CD4-positive, alpha-beta T cell (primary cell): ENCODE measurements at regions not wholly inside any gene's neighbourhood (a gene's known extent, or its start where the extent isn't known, plus 50 kb on each side); places are given as distances from the start of the nearest gene placed in this dataset.

Experiments used
- ATAC-seq: fragments of 200-7000 bp; cut with Tn5 transposase; one replicate; pipeline ENCODE4 v1.10.0; 2022; ENCODE audit warnings: mild to moderate bottlenecking; ENCODE audit not compliant: poor library complexity
- CTCF ChIA-PET: fragments of 350-600 bp; sonication (Branson Sonifier 250); formaldehyde crosslinking; loops from one replicate; lab custom pipeline; 2021; ENCODE audit warnings: antibody characterized with exemption, inconsistent platforms; lab: Charles Lee
- POLR2A ChIA-PET: fragments of 350-600 bp; sonication (Branson Sonifier 250); formaldehyde crosslinking; loops from one replicate; lab custom pipeline; 2021; ENCODE audit warnings: antibody characterized with exemption, inconsistent platforms; lab: Charles Lee
- DNase-seq, 14 experiments: peaks; one replicate each; pipeline ENCODE4 v3.0.0-alpha.2; 2013 to 2020; ENCODE audit warnings: mixed read lengths in 2 of 14
- H3K27ac ChIP-seq, 2 donors: one replicate each; pipeline versions ENCODE4 v1.5.1 to v1.7.0; 2013; ENCODE audit warnings: low read length in 2 of 2, low read depth in 1 of 2, mild to moderate bottlenecking in 1 of 2
- H3K27me3 ChIP-seq, 2 experiments: 1 replicate in 1 of 2; 2 replicates in 1 of 2; pipeline versions ENCODE4 v1.6.1 to v1.7.0; 2013; ENCODE audit warnings: low read length in 2 of 2, control low read depth in 1 of 2, mild to moderate bottlenecking in 1 of 2, moderate library complexity in 1 of 2; ENCODE audit not compliant: insufficient read depth in 2 of 2, control insufficient read depth in 1 of 2
- H3K36me3 ChIP-seq: one replicate; pipeline ENCODE4 v1.6.1; 2013; ENCODE audit warnings: low read length, control low read depth; ENCODE audit not compliant: insufficient read depth
- H3K4me1 ChIP-seq: one replicate; pipeline ENCODE4 v1.6.1; 2013; ENCODE audit warnings: low read length, control low read depth; ENCODE audit not compliant: insufficient read depth
- H3K4me3 ChIP-seq: one replicate; pipeline ENCODE4 v1.5.1; 2013; ENCODE audit warnings: mild to moderate bottlenecking, low read length, moderate library complexity
- H3K9me3 ChIP-seq, 2 experiments: 1 replicate in 1 of 2; 2 replicates in 1 of 2; pipeline versions ENCODE4 v1.6.1 to v1.7.0; 2013; ENCODE audit warnings: low read length in 2 of 2, mild to moderate bottlenecking in 2 of 2, control low read depth in 1 of 2, moderate library complexity in 1 of 2; ENCODE audit not compliant: control insufficient read depth in 1 of 2, insufficient read depth in 1 of 2
- H3K27ac Mint-ChIP-seq: one replicate; pipeline ENCODE4 v1.8.0; 2020; ENCODE audit warnings: mixed read lengths
- H3K27me3 Mint-ChIP-seq: one replicate; pipeline ENCODE4 v1.8.0; 2021; ENCODE audit warnings: mixed read lengths
- H3K36me3 Mint-ChIP-seq: one replicate; pipeline ENCODE4 v1.8.0; 2021; ENCODE audit warnings: low read depth, mixed read lengths
- H3K4me1 Mint-ChIP-seq: one replicate; pipeline ENCODE4 v1.8.0; 2021; ENCODE audit warnings: low read depth, mixed read lengths
- H3K4me3 Mint-ChIP-seq: one replicate; pipeline ENCODE4 v1.8.0; 2020; ENCODE audit warnings: mild to moderate bottlenecking, mixed read lengths
- H3K9me3 Mint-ChIP-seq: one replicate; pipeline ENCODE4 v1.8.0; 2020; ENCODE audit warnings: mixed read lengths
- CTCF ChIP-seq: fragments of 200-600 bp; IDR thresholded peaks from one replicate; pipeline ENCODE4 v1.8.0; 2022; ENCODE audit warnings: antibody characterized with exemption, mild to moderate bottlenecking
- intact Hi-C, 2 experiments: fragments of 100-400 bp; cut with DNase I in 1 of 2; cut with micrococcal nuclease in 1 of 2; formaldehyde crosslinking; loops; one replicate each; pipeline versions ENCODE4 v1.15.1 to v1.9.0; 2023 to 2025; cut with DNase I, micrococcal nuclease

- DNase-seq (no peak), ATAC-seq (no peak)
- Histone ChIP-seq H3K4me1 (no peaks in the 10 kb centered on the region), H3K9me3 (no peaks in the 10 kb centered on the region), H3K36me3 (no peaks in the 10 kb centered on the region), H3K27ac (no peak overlapping the region), H3K27me3 (no peaks in the 10 kb centered on the region), H3K4me3 (no peak overlapping the region)
- TF ChIP-seq CTCF, result no peak
- Mint-ChIP-seq H3K36me3 (no peaks in the 10 kb centered on the region), H3K4me3 (no peak overlapping the region), H3K27ac (no peak overlapping the region), H3K27me3 (peaks cover 24% of the 10 kb centered on the region), H3K9me3 (no peaks in the 10 kb centered on the region), H3K4me1 (no peaks in the 10 kb centered on the region)
- POLR2A ChIA-PET, result no interaction called here
- intact Hi-C loops, result no loop called here
- CTCF ChIA-PET, result no interaction called here
These were observed 436.9 kb downstream of the PRDM2 start for GRCh38 chr1:14136881-14137280.

- no peaks in the 10 kb centered on the region for H3K4me1 ChIP-seq
- H3K27me3 Mint-ChIP-seq, result peaks cover 23% of the 10 kb centered on the region
- no peak overlapping the region for H3K4me3 Mint-ChIP-seq
- POLR2A ChIA-PET, result no interaction called here
- no peaks in the 10 kb centered on the region for H3K36me3 ChIP-seq
- H3K9me3 Mint-ChIP-seq, result no peaks in the 10 kb centered on the region
- H3K27me3 ChIP-seq, result no peaks in the 10 kb centered on the region
- ATAC-seq (no peak), DNase-seq (no peak)
- intact Hi-C loops, result no loop called here
- no peaks in the 10 kb centered on the region for H3K4me1 Mint-ChIP-seq
- no peaks in the 10 kb centered on the region for H3K9me3 ChIP-seq
- H3K27ac Mint-ChIP-seq, result no peak overlapping the region
- H3K4me3 ChIP-seq, result no peak overlapping the region
- no peaks in the 10 kb centered on the region for H3K36me3 Mint-ChIP-seq
- CTCF ChIA-PET, result interaction anchor here (0.6 kb wide), 1 partner anchor 11 kb away, joined by 3 read pairs; no protein-coding TSS in a partner anchor
- H3K27ac ChIP-seq, result no peak overlapping the region
- no peak for TF ChIP-seq CTCF
These were observed 437.6 kb downstream of the PRDM2 start for GRCh38 chr1:14137411-14138134.

- POLR2A ChIA-PET, result no interaction called here
- H3K9me3 ChIP-seq, result no peaks in the 10 kb centered on the region
These were observed 438.1 kb downstream of the PRDM2 start for GRCh38 chr1:14138135-14138506.

More at GRCh38 chr1:14138135-14138506, 438.1 kb downstream of the PRDM2 start:
- H3K36me3 Mint-ChIP-seq, result no peaks in the 10 kb centered on the region
- H3K27me3 Mint-ChIP-seq, result peaks cover 19% of the 10 kb centered on the region
- CTCF ChIA-PET, result interaction anchor here (0.6 kb wide), 1 partner anchor 12 kb away, joined by 3 read pairs; no protein-coding TSS in a partner anchor
- Histone ChIP-seq H3K27ac (no peak overlapping the region), H3K4me1 (no peaks in the 10 kb centered on the region), H3K4me3 (no peak overlapping the region), H3K36me3 (no peaks in the 10 kb centered on the region), H3K27me3 (no peaks in the 10 kb centered on the region)
- intact Hi-C loops, result no loop called here
- no peak overlapping the region for H3K4me3 Mint-ChIP-seq
- no peaks in the 10 kb centered on the region for H3K4me1 Mint-ChIP-seq
- no peak for ATAC-seq
- H3K9me3 Mint-ChIP-seq, result no peaks in the 10 kb centered on the region
- no peak for TF ChIP-seq CTCF
- H3K27ac Mint-ChIP-seq, result no peak overlapping the region
- DNase-seq, result no peak
